ENCODE measurements at regions not wholly inside any gene's neighbourhood (a gene's known extent, or its start where the extent isn't known, plus 50 kb on each side); places are given as distances from the start of the nearest gene placed in this dataset.

DNA sequence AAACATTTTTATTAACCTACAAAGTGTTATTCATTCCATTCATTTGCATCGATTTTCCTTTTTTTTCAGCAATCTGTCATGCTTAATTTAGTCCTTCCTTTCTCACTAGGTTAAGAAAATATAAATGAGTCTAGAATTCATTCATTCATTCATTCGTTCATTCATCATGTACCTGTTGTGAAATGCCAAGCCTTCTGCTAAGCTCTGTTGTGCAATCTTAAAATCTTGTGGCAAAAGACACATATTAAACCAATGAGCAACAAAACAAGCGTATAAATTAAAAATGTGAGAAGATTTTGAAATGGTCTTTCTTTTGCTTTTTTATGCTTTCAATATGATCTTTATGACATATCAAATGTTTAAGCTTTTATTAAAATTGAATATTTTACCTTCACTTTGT, 88.6 kb upstream of the MAD2L1 start:
- no peak for DNase-seq
- Histone ChIP-seq H3K27ac (ENCODE audit: insufficient read depth, low read length, poor library complexity, severe bottlenecking) (no peak overlapping the region), H3K4me3 (ENCODE audit: insufficient read depth, low read depth, low read length, poor library complexity, severe bottlenecking) (no peak overlapping the region), H3K4me1 (ENCODE audit: control insufficient read depth, insufficient read depth, low read length, poor library complexity, severe bottlenecking) (no peaks in the 10 kb centered on the region), H3K9me3 (ENCODE audit: control insufficient read depth, low read length) (no peaks in the 10 kb centered on the region), H3K27me3 (replicated peaks; ENCODE audit: control insufficient read depth, insufficient read depth, low read length, poor library complexity, severe bottlenecking) (no peaks in the 10 kb centered on the region), H3K36me3 (ENCODE audit: control insufficient read depth, insufficient read depth, low read length) (no peaks in the 10 kb centered on the region)

DNA sequence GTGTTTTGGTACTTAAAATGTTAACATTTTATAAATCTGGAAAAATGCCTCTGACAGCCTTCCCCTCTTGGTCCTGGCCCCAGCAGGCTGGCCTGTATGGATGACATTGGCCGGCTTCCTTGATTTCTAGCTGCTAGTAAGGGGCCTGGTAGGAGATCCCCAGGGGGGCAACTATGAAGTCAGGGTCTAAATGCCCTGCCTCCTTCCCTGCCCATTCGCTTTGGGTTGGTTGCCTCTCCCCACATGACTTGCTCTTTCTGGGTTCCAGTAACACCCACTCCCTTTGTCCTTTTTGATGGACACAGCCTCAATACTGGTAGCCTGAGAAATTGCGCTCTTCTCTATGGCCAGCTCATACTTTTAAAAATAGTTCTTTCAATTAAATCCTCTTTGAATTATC, 78.0 kb upstream of the MAD2L1 start:
- Histone ChIP-seq H3K36me3 (ENCODE audit: control insufficient read depth, insufficient read depth, low read length) (no peaks in the 10 kb centered on the region), H3K27ac (ENCODE audit: insufficient read depth, low read length, poor library complexity, severe bottlenecking) (no peak overlapping the region), H3K9me3 (ENCODE audit: control insufficient read depth, low read length) (no peaks in the 10 kb centered on the region), H3K4me3 (ENCODE audit: insufficient read depth, low read depth, low read length, poor library complexity, severe bottlenecking) (no peak overlapping the region), H3K4me1 (ENCODE audit: control insufficient read depth, insufficient read depth, low read length, poor library complexity, severe bottlenecking) (no peaks in the 10 kb centered on the region), H3K27me3 (replicated peaks; ENCODE audit: control insufficient read depth, insufficient read depth, low read length, poor library complexity, severe bottlenecking) (no peaks in the 10 kb centered on the region)
- DNase-seq = no peak

DNA sequence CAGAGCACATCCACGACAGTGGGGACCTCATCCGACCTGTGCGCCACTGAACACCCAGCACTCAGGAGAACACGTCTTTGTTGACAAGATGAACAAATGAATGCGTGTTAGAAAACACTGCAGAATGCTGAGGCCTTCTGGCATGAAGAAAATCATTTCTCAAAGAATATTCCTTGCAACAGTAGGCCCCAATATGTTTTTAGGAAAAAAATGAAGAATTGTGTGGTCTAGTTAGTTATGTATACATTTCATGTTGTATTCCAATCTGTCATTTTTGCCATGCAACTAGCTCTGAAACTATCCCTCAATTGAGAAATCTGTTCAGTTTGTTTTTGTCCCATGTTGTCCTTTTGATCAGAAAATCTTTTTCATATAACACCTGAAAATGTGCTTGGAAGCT, 77.4 kb upstream of the MAD2L1 start:
- Histone ChIP-seq H3K4me1 (ENCODE audit: control insufficient read depth, insufficient read depth, low read length, poor library complexity, severe bottlenecking) (no peaks in the 10 kb centered on the region), H3K27ac (ENCODE audit: insufficient read depth, low read length, poor library complexity, severe bottlenecking) (no peak overlapping the region), H3K36me3 (ENCODE audit: control insufficient read depth, insufficient read depth, low read length) (no peaks in the 10 kb centered on the region), H3K9me3 (ENCODE audit: control insufficient read depth, low read length) (no peaks in the 10 kb centered on the region), H3K27me3 (replicated peaks; ENCODE audit: control insufficient read depth, insufficient read depth, low read length, poor library complexity, severe bottlenecking) (no peaks in the 10 kb centered on the region), H3K4me3 (ENCODE audit: insufficient read depth, low read depth, low read length, poor library complexity, severe bottlenecking) (no peak overlapping the region)
- no peak for DNase-seq

DNA sequence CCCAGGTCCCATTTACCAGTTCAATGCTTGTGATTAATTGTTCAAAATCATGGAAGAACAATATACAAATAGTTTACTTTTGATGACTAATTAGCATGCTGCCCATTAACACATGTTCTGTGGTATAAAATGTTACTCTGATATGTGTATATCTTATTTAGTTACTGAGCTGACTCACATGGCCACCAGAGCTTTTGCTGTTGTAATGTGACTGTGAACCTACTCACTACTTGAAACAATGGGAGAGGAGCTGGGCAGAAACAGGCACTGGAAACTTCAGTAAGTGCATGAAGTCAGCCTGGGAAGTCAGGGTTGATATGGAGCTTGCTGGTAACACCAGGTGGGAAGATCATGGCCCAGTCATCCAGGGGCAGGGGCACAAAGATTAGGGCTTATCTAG, 72.7 kb upstream of the MAD2L1 start:
- no peaks in the 10 kb centered on the region for H3K4me1 ChIP-seq (ENCODE audit: control insufficient read depth, insufficient read depth, low read length, poor library complexity, severe bottlenecking)
- H3K27me3 ChIP-seq (replicated peaks; ENCODE audit: control insufficient read depth, insufficient read depth, low read length, poor library complexity, severe bottlenecking) = no peaks in the 10 kb centered on the region
- H3K36me3 ChIP-seq (ENCODE audit: control insufficient read depth, insufficient read depth, low read length) = no peaks in the 10 kb centered on the region
- no peak for DNase-seq
- no peaks in the 10 kb centered on the region for H3K9me3 ChIP-seq (ENCODE audit: control insufficient read depth, low read length)
- H3K4me3 ChIP-seq (ENCODE audit: insufficient read depth, low read depth, low read length, poor library complexity, severe bottlenecking) = no peak overlapping the region
- H3K27ac ChIP-seq (ENCODE audit: insufficient read depth, low read length, poor library complexity, severe bottlenecking) = no peak overlapping the region

DNA sequence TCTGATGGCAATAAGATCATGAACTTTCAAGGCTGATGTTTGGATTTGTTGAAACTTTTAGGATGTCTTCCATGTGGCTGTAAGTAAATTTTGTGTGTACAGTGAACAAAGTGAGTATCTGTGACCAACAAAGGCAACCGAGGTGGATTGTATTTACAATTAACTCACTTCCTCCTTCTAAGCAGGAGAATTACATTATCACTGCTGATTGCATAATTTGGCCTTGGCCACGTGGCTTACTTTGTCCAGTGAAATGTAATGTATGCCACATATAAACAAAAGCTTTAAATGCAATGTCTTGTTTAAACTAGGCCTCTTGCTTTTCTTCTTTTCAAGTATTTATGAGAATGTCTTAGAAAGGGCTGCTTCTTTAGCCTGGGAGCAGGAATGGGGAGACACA, 66.3 kb upstream of the MAD2L1 start:
- Histone ChIP-seq H3K4me1 (ENCODE audit: control insufficient read depth, insufficient read depth, low read length, poor library complexity, severe bottlenecking) (no peaks in the 10 kb centered on the region), H3K36me3 (ENCODE audit: control insufficient read depth, insufficient read depth, low read length) (no peaks in the 10 kb centered on the region), H3K27ac (ENCODE audit: insufficient read depth, low read length, poor library complexity, severe bottlenecking) (no peak overlapping the region), H3K27me3 (replicated peaks; ENCODE audit: control insufficient read depth, insufficient read depth, low read length, poor library complexity, severe bottlenecking) (no peaks in the 10 kb centered on the region), H3K4me3 (ENCODE audit: insufficient read depth, low read depth, low read length, poor library complexity, severe bottlenecking) (no peak overlapping the region), H3K9me3 (ENCODE audit: control insufficient read depth, low read length) (no peaks in the 10 kb centered on the region)
- DNase-seq = no peak

DNA sequence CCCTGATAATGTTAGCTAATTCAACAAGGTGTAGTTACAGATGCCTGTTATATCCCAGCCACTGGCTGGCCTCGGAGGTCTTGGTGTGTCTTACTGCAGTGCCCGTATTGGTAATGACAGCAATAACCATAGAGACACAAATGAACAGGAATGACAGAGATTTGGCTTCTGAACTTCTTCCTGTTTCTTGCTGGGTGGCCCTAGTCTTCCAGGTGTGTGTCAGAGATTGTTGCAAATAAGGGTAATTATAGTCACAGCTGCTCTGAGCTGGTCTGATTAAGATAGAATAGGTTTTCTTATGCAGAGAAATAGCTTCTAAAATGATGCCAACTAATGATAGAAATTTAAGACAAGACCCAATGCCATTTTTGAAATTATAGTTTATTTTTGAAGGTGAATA, 64.1 kb upstream of the MAD2L1 start:
- no peak overlapping the region for H3K27ac ChIP-seq (ENCODE audit: insufficient read depth, low read length, poor library complexity, severe bottlenecking)
- no peaks in the 10 kb centered on the region for H3K4me1 ChIP-seq (ENCODE audit: control insufficient read depth, insufficient read depth, low read length, poor library complexity, severe bottlenecking)
- no peak overlapping the region for H3K4me3 ChIP-seq (ENCODE audit: insufficient read depth, low read depth, low read length, poor library complexity, severe bottlenecking)
- no peaks in the 10 kb centered on the region for H3K27me3 ChIP-seq (replicated peaks; ENCODE audit: control insufficient read depth, insufficient read depth, low read length, poor library complexity, severe bottlenecking)
- H3K9me3 ChIP-seq (ENCODE audit: control insufficient read depth, low read length) = no peaks in the 10 kb centered on the region
- no peaks in the 10 kb centered on the region for H3K36me3 ChIP-seq (ENCODE audit: control insufficient read depth, insufficient read depth, low read length)
- no peak for DNase-seq
